Erythroblast (primary cell): ENCODE measurements at regions not wholly inside any gene's neighbourhood (a gene's known extent, or its start where the extent isn't known, plus 50 kb on each side); places are given as distances from the start of the nearest gene placed in this dataset.

Experiments
- GATA1 ChIP-seq: IDR thresholded peaks from 2 replicates; pipeline ENCODE4 v1.6.1; 2011; ENCODE audit warnings: low read depth, mild to moderate bottlenecking, control low read depth, low read length, moderate library complexity
- POLR2A ChIP-seq: IDR thresholded peaks from 2 replicates; pipeline ENCODE4 v1.6.1; 2011; ENCODE audit warnings: mild to moderate bottlenecking, low read length

DNA sequence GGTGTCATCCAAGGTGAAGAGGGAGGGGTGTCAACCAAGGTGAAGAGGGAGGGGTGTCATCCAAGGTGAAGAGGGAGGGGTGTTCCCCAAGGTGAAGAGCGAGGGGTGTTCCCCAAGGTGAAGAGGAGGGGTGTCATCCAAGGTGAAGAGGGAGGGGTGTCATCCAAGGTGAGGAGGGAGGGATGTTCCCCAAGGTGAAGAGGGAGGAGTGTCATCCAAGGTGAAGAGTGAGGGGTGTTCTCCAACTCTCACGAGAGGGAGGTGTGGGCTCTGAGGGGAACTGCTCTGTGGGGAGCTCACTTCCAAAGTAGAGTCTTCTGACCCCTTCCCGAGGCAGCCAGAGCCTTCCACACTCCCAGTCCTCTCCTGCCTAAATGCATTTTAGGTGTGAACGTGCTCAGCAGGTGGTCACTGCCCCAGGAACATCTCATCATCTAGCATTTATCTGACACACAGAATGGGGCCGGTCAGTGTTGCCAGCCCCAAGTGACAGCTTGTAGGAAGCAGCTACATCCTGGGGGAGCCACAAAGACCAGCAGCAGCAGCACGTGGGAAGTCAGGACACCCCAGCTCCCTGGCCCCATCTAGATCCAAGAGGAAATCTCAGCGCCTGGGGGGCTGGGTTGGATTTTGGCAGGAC lies 323.8 kb downstream of the GLRX3 start:
- TF ChIP-seq POLR2A (no peak), GATA1 (no peak)
